ENCODE measurements at regions not wholly inside any gene's neighbourhood (a gene's known extent, or its start where the extent isn't known, plus 50 kb on each side); places are given as distances from the start of the nearest gene placed in this dataset.
"Not testable (repeated sequence)": the region's sequence is repeated elsewhere in the genome, so short reads cannot be mapped to it uniquely, and the experiment has no call there.

DNA sequence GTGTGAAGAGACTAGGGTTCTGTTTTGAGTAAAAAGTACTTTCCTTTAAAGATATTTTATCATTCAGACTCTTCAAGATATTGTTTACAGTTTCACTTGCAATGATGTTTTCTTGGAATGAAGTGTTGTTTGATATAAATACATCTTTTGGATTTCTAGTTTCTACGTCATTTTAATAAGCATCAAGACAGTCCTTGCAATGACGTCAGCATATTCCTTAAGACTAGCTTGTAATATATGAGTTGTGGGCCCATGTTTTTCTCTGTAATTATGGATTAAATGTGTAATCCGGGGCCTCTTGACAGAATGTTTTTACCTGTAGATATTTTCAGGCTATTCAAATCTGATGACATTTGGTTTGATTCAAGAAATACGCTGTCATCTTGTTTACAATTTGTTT is 66.1 kb downstream of the RBMX2 start:
- Histone ChIP-seq H3K9me3 (no peaks in the 10 kb centered on the region), H3K36me3 (replicated peaks) (no peaks in the 10 kb centered on the region), H3K27me3 (ENCODE audit: low read depth) (peaks cover 27% of the 10 kb centered on the region), H3K4me1 (no peaks in the 10 kb centered on the region), H3K4me3 (no peak overlapping the region)
- in situ Hi-C loops (cut with MboI; ENCODE audit: low sequenced_read_pairs), result no loop called here
- DNase-seq (ENCODE audit: low spot score in 2 of 2), result no peak

DNA sequence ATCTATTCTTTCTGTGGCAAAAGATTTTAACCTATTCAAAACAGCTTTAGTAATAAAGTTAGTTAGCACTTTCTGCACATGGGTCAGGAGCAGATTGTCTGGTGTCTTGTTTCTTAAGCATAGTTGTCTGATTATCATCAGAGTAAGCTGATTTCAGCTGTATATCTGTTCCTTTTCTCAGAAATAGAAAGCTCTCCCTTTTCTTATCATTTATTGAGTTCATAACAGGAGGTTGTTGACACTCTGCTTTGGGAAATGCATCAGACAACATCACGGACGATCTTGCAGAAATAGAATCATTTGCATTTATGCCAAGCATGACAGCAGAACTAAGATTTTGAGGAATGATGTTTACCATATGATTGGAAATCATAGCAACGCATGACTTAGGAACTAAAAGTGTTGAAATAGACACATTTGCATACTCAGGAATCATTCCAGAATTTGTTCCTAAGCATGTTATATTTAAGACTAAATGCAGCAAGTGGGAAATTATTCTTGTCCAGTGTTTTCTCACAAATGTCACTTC is 66.7 kb downstream of the RBMX2 start:
- no peaks in the 10 kb centered on the region for H3K36me3 ChIP-seq (replicated peaks)
- no peak overlapping the region for H3K4me3 ChIP-seq
- in situ Hi-C loops (cut with MboI; ENCODE audit: low sequenced_read_pairs), result no loop called here

DNA sequence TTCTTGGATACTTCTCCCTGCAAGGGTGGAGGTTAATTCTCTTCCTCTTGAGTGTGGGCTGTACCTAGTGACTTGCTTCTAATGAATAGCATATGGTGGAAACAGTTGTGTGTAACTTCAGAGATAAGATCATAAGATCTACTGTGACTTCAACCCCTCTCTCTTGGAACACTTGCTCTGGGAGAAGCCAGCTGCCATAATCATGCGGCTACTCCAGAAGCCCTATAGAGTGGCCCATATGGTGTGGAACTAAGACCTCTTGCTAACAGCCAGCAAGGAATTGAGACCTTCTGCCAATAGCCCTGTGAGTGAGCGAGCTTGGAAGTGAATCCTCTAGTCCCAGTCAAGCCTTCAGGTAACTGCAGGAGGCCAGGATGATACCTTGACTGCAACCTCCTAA is 81.1 kb downstream of the RBMX2 start:
- in situ Hi-C loops (cut with MboI; ENCODE audit: low sequenced_read_pairs), result no loop called here
- H3K4me1 ChIP-seq, result no peaks in the 10 kb centered on the region
- H3K27me3 ChIP-seq (ENCODE audit: low read depth), result peaks cover 11% of the 10 kb centered on the region
- H3K9me3 ChIP-seq, result no peaks in the 10 kb centered on the region
- no peak overlapping the region for H3K4me3 ChIP-seq
- DNase-seq (ENCODE audit: low spot score in 2 of 2), result no peak
- no peaks in the 10 kb centered on the region for H3K36me3 ChIP-seq (replicated peaks)

More for the DNA sequence above, 66.7 kb downstream of the RBMX2 start:
- H3K4me1 ChIP-seq, result no peaks in the 10 kb centered on the region
- DNase-seq (ENCODE audit: low spot score in 2 of 2), result no peak
- H3K27me3 ChIP-seq (ENCODE audit: low read depth), result peaks cover 25% of the 10 kb centered on the region
- no peaks in the 10 kb centered on the region for H3K9me3 ChIP-seq

DNA sequence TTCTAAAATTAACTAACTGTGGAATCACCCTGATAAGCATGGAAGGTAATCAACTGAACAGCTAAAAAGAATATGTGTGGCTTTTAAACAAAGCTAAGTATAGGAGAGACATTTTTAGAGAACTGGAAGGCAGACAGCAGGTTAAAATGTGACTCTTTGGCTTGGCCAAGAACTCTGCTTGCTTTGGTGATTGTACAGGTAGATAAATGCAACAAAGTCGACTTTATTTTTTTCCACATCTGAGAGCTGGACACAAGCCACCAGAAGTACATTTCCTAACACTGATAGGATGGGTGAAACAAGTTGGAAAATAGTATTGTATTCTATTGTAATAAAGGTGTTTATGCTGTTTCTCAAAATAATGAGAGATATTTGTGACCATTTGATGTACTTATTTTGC is 84.1 kb downstream of the RBMX2 start:
- Histone ChIP-seq H3K36me3 (replicated peaks) (no peaks in the 10 kb centered on the region), H3K4me1 (no peaks in the 10 kb centered on the region), H3K27me3 (ENCODE audit: low read depth) (peaks cover 13% of the 10 kb centered on the region), H3K4me3 (no peak overlapping the region), H3K9me3 (no peaks in the 10 kb centered on the region)
- DNase-seq (ENCODE audit: low spot score in 2 of 2), result no peak
- in situ Hi-C loops (cut with MboI; ENCODE audit: low sequenced_read_pairs), result no loop called here

DNA sequence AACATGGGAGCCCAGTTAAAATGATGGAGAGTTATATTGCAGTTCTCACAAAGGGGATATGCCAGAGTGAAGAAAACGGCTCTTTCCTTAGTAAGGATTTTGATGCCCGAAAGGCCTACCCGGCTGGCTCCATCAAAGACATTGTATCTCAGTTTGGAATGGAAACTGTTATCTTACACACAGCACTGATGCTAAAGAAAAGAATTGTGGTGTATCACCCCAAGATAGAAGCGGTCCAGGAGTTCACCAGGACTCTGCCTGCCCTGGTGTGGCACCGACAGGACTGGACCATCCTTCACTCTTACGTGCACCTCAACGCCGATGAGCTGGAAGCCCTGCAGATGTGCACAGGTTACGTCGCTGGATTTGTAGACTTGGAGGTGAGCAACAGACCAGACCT is 93.7 kb downstream of the RBMX2 start:
- DNase-seq (ENCODE audit: low spot score in 2 of 2); H3K36me3 ChIP-seq (replicated peaks); H3K9me3 ChIP-seq; H3K27me3 ChIP-seq (ENCODE audit: low read depth); in situ Hi-C loops (cut with MboI; ENCODE audit: low sequenced_read_pairs); H3K4me1 ChIP-seq; H3K4me3 ChIP-seq: not testable (repeated sequence)

DNA sequence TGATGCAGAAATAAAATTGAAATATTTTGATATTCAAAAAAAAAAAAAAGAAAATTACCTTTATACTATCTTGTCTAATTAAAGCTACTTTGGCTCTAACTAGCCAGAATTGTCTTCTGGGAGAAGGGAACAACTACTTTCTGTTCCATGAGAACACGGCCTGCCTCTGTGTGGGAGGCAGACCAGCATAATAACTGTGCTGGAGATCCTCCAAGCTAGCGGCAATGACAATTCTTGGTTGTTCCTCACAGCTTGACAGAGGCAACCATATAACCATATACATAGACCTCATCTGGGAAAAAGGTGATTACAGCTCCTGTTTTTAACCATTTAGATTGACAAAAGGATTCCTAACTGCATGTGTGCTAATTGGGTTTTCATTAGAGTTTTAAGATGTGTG is 95.7 kb downstream of the RBMX2 start:
- 0 out of 2 replicates have a peak, but pooled peaks cover 13% of the 10 kb centered on the region for H3K27me3 ChIP-seq (ENCODE audit: low read depth)
- in situ Hi-C loops (cut with MboI; ENCODE audit: low sequenced_read_pairs), result no loop called here

DNA sequence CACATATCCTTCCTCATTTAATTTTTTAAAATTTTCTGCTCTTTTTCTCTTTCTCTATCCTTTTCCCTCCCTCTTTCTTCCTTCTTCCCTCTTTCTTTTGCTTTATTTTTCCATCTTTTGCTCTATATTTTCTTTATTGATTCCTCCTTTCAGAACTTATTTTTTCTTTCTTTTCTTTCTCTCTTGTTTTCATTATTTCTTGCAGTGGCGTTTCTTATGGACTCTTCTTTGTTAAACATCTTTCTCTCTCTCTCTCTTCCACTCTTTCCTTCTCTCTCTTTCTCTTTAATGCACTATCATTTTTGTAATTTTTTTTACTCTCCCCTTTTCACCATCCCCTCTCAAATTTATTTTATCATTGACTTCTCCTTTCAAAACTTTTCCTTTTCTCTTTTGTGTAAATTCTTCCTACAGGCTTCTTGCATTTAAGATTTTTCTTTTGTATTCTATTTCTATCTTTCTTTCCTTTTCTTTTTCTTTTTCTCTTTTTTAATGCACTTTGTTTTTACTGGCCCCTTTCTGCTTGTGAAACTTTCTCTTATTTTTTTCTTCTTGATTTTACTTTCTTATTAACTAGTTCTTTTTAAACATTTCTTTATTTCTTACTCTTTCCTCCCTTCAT is 97.0 kb downstream of the RBMX2 start:
- in situ Hi-C loops (cut with MboI; ENCODE audit: low sequenced_read_pairs), result no loop called here
- no peaks in the 10 kb centered on the region for H3K4me1 ChIP-seq
- no peak for DNase-seq (ENCODE audit: low spot score in 2 of 2)
- H3K36me3 ChIP-seq (replicated peaks), result no peaks in the 10 kb centered on the region
- H3K4me3 ChIP-seq, result no peak overlapping the region
- 0 out of 2 replicates have a peak, but pooled peaks cover 13% of the 10 kb centered on the region for H3K27me3 ChIP-seq (ENCODE audit: low read depth)
- H3K9me3 ChIP-seq, result no peaks in the 10 kb centered on the region

More for the DNA sequence above, 95.7 kb downstream of the RBMX2 start:
- Histone ChIP-seq H3K4me1 (no peaks in the 10 kb centered on the region), H3K4me3 (no peak overlapping the region), H3K9me3 (no peaks in the 10 kb centered on the region), H3K36me3 (replicated peaks) (no peaks in the 10 kb centered on the region)
- no peak for DNase-seq (ENCODE audit: low spot score in 2 of 2)

DNA sequence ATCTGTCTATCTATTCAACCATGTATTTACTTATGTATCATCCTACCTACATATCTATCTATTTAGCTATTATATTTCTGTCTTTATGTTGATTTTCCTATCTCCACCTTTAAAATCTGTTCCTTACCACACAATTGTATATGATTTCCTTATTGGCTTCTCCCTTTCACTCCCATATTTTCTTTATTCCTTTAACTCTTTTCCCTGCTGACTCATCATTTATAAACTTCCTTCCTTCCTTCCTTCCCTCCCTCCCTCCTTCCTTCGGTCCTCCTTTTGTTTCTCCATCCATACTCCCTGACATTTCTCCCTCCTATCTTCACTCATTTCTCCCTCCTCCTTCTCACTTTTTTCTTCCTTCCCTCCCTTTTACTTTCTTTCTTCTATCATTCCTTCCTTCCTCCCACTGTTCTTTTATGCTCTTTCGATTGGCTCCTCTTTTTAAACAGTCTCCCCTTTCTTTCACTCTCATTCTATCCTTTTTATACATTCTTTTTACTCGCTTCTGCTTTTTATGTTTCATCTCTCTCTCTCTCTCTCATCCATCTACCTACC is 100.3 kb downstream of the RBMX2 start:
- DNase-seq (ENCODE audit: low spot score in 2 of 2), result no peak
- H3K36me3 ChIP-seq (replicated peaks), result no peaks in the 10 kb centered on the region
- no peaks in the 10 kb centered on the region for H3K9me3 ChIP-seq
- 0 out of 2 replicates have a peak, but pooled peaks cover 12% of the 10 kb centered on the region for H3K27me3 ChIP-seq (ENCODE audit: low read depth)
- in situ Hi-C loops (cut with MboI; ENCODE audit: low sequenced_read_pairs), result no loop called here
- no peak overlapping the region for H3K4me3 ChIP-seq
- H3K4me1 ChIP-seq, result no peaks in the 10 kb centered on the region

DNA sequence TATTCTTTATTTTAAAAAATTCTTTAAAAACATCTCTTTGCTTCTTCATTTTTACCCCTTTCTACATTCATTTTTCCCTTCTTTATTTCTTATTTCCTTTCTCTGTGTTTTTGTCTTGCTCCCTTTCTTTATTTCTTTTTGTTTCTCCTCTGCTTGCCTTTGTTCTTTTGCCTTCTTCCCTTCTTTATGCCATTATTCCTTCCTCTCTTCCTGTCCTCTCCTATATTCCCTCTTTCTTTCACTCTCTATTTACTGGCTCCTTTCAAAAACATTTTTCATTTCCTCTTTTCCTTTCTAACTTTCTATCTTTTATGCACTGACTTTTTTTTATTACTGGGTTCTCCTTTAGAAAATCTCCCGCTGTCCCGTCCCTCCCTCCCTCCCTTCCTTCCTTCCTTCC is 102.2 kb downstream of the RBMX2 start:
- no peak for DNase-seq (ENCODE audit: low spot score in 2 of 2)
- Histone ChIP-seq H3K36me3 (replicated peaks) (no peaks in the 10 kb centered on the region), H3K4me3 (no peak overlapping the region), H3K27me3 (ENCODE audit: low read depth) (peaks cover 10% of the 10 kb centered on the region; the same call in 1 of the 2 replicates), H3K4me1 (no peaks in the 10 kb centered on the region), H3K9me3 (no peaks in the 10 kb centered on the region)
- in situ Hi-C loops (cut with MboI; ENCODE audit: low sequenced_read_pairs), result no loop called here

DNA sequence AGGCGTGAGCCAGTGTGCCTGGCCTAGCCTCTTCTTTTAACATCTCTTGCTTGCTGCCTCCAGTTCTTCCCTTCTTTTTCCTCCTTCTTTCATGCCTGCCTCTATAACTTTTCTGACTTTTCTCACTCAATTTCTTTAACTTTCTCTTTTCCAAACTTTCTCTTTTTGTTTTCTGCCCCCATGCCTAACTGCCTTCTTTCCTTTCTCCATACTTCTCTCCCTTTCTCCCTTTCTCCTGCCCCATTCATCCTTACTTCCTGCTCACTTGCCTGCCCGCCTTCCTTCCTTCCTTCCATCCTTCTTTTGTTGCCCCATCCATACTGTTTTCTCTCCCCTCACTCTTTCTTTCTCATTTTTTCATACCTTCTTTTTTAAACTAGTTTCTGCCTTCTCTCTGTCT is 105.2 kb downstream of the RBMX2 start:
- H3K36me3 ChIP-seq (replicated peaks), result no peaks in the 10 kb centered on the region
- in situ Hi-C loops (cut with MboI; ENCODE audit: low sequenced_read_pairs), result no loop called here
- peaks cover 4% of the 10 kb centered on the region; the same call in 1 of the 2 replicates for H3K27me3 ChIP-seq (ENCODE audit: low read depth)
- H3K4me1 ChIP-seq, result no peaks in the 10 kb centered on the region
- H3K4me3 ChIP-seq, result no peak overlapping the region
- no peak for DNase-seq (ENCODE audit: low spot score in 2 of 2)
- H3K9me3 ChIP-seq, result no peaks in the 10 kb centered on the region

DNA sequence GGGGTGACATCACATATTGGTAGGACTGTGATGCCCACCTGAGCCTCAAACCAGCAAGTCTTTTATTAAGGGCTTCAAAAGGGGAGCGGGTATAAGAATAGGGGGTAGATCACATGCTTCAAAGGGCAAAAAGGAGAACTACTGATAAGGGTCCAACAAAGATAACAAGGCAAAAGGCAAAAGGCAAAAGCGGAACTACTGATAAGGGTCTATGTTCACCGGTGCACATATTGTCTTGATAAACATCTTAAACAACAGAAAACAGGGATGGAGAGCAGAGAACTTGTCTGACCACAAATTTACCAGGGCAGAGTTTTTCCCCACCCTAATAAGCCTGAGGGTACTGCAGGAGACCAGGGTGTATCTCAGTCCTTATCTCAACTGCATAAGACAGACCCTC is 110.7 kb downstream of the RBMX2 start:
- H3K4me3 ChIP-seq; H3K36me3 ChIP-seq (replicated peaks); H3K9me3 ChIP-seq; H3K4me1 ChIP-seq; H3K27me3 ChIP-seq (ENCODE audit: low read depth); DNase-seq (ENCODE audit: low spot score in 2 of 2); in situ Hi-C loops (cut with MboI; ENCODE audit: low sequenced_read_pairs): not testable (repeated sequence)

DNA sequence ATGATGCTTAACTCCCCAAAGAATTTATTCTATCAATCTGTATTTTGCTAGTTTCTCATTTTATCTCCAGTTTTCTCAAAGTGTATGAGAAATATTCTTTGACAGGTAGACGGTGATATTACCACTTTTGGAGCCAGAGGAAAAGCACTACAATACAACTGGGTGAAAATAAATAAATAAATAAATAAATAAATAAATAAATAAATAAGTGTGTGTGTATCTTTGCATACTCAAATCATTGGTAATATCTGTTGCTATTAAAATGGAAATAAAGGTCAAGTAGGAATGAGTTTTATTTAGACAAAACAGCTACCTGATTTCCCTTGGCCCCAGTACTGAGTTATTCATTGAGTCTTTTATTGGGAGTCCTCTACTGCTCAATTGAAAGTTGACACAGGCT is 114.3 kb downstream of the RBMX2 start:
- H3K9me3 ChIP-seq, result no peaks in the 10 kb centered on the region
- H3K36me3 ChIP-seq (replicated peaks), result no peaks in the 10 kb centered on the region
- in situ Hi-C loops (cut with MboI; ENCODE audit: low sequenced_read_pairs), result no loop called here
- no peaks in the 10 kb centered on the region for H3K27me3 ChIP-seq (ENCODE audit: low read depth)
- H3K4me1 ChIP-seq, result no peaks in the 10 kb centered on the region
- H3K4me3 ChIP-seq, result no peak overlapping the region
- no peak for DNase-seq (ENCODE audit: low spot score in 2 of 2)

DNA sequence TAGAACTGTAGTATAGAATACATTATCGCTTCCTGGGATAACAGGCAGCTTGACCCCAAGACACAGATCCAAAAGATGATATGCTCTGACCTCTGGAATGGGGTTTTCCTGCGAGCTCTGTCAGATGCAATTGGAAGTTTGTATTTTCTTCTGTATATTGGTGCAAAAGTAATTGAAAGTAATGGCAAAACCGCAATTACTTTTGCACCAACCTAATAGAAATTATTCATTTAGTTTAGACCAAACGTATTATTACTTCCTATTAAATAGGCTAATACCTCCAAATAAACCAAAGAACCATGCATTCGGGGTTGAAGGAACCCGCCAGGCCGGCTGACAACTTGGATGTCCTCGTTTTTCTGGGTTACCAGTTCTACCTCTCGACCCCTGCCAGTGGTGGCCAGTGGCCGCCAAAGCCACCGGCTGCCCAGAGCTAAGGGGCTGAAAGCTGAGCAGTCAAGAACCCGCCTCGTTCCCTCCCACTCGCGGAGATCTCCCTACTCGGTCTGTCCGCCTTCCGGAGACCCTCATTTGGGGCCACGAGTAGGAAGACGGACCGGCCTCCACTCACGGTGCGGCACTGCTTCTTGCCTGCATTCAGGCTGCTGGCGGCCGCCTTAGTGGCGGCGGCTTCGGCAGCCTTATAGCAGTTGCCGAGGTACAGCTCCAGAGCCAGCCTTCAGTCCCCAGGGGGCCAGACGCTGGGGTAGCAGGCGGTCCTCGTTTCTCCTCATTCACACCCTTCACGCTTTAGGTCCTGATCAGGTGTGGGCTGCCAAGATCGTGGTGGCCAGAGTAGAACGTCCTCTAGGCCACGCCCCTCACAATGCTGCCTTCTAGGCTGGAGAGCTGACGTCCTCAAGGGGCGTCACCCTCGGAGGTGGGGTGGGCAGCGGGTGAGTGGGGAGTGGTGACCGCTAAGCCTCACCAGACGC is 121.9 kb downstream of the RBMX2 start:
- H3K4me1 ChIP-seq, result no peaks in the 10 kb centered on the region
- H3K4me3 ChIP-seq, result no peak overlapping the region
- DNase-seq (ENCODE audit: low spot score in 2 of 2), result no peak
- no peaks in the 10 kb centered on the region for H3K36me3 ChIP-seq (replicated peaks)
- no peaks in the 10 kb centered on the region for H3K9me3 ChIP-seq
- in situ Hi-C loops (cut with MboI; ENCODE audit: low sequenced_read_pairs), result no loop called here
- no peaks in the 10 kb centered on the region for H3K27me3 ChIP-seq (ENCODE audit: low read depth)
